GM12872 (cell line): ENCODE measurements at regions not wholly inside any gene's neighbourhood (a gene's known extent, or its start where the extent isn't known, plus 50 kb on each side); places are given as distances from the start of the nearest gene placed in this dataset.

ENCODE experiments used
- CTCF ChIP-seq: IDR thresholded peaks from 3 replicates; pipeline ENCODE4 v1.5.1; 2011; ENCODE audit warnings: low read depth, mild to moderate bottlenecking, low read length, moderate library complexity; ENCODE audit not compliant: insufficient read depth

GRCh38 chr13:74289861-74290773 lies 155.9 kb upstream of the KLF12 start:
- no peak for TF ChIP-seq CTCF

GRCh38 chr13:74289107-74289506 lies 154.9 kb upstream of the KLF12 start:
- no peak for TF ChIP-seq CTCF

- no peak for TF ChIP-seq CTCF
Observed at GRCh38 chr13:74288361-74288911, 154.2 kb upstream of the KLF12 start.

- no peak for TF ChIP-seq CTCF
Observed at GRCh38 chr13:74287724-74288169, 153.5 kb upstream of the KLF12 start.

GRCh38 chr13:74280795-74281490 lies 146.7 kb upstream of the KLF12 start:
- TF ChIP-seq CTCF = no peak

GRCh38 chr13:74280093-74280794 lies 146.0 kb upstream of the KLF12 start:
- no peak for TF ChIP-seq CTCF

- TF ChIP-seq CTCF = no peak
Observed at GRCh38 chr13:74278901-74279300, 144.7 kb upstream of the KLF12 start.
